NCI-H2171 treated with DMSO at 0.1 percent for 48 hours (cell line): ENCODE measurements at regions not wholly inside any gene's neighbourhood (a gene's known extent, or its start where the extent isn't known, plus 50 kb on each side); places are given as distances from the start of the nearest gene placed in this dataset.
A peak's percentile ranks its signal among the peaks of the same experiment; 100 is the strongest.

Experiments
- DNase-seq: peaks from one replicate; lab custom pipeline; 2025; lab: John Stamatoyannopoulos, UW

GRCh38 chr1:209063767-209064659 is 519.5 kb upstream of the CAMK1G start:
- no peak for DNase-seq

- no peak for DNase-seq
Observed at GRCh38 chr1:209064850-209065706, 518.4 kb upstream of the CAMK1G start.

GRCh38 chr1:209072481-209072880 is 511.0 kb upstream of the CAMK1G start:
- DNase-seq = no peak

- DNase-seq = no peak
Observed at GRCh38 chr1:209073879-209074278, 509.6 kb upstream of the CAMK1G start.

- no peak for DNase-seq
Observed at GRCh38 chr1:209074575-209075250, 508.8 kb upstream of the CAMK1G start.

GRCh38 chr1:209076688-209077087 is 506.8 kb upstream of the CAMK1G start:
- peak; percentile 34 for DNase-seq

GRCh38 chr1:209080170-209080781 is 503.2 kb upstream of the CAMK1G start:
- no peak for DNase-seq

GRCh38 chr1:209086486-209087192 is 496.9 kb upstream of the CAMK1G start:
- DNase-seq = no peak

- DNase-seq = no peak
Observed at GRCh38 chr1:209094384-209094783, 489.1 kb upstream of the CAMK1G start.

- DNase-seq = no peak
Observed at GRCh38 chr1:209095627-209096595, 487.6 kb upstream of the CAMK1G start.

GRCh38 chr1:209100460-209100859 is 483.1 kb upstream of the CAMK1G start:
- no peak for DNase-seq

GRCh38 chr1:209101106-209101505 is 482.4 kb upstream of the CAMK1G start:
- no peak for DNase-seq

GRCh38 chr1:209102120-209102519 is 481.4 kb upstream of the CAMK1G start:
- no peak for DNase-seq

GRCh38 chr1:209102531-209102930 is 481.0 kb upstream of the CAMK1G start:
- DNase-seq = no peak

- peak; percentile 94 for DNase-seq
Observed at GRCh38 chr1:209103092-209103491, 480.4 kb upstream of the CAMK1G start.

GRCh38 chr1:209104646-209105045 is 478.9 kb upstream of the CAMK1G start:
- no peak for DNase-seq

GRCh38 chr1:209105701-209106100 is 477.8 kb upstream of the CAMK1G start:
- no peak for DNase-seq

- DNase-seq = peak; percentile 77
Observed at GRCh38 chr1:209106237-209106741, 477.2 kb upstream of the CAMK1G start.

GRCh38 chr1:209106861-209107260 is 476.7 kb upstream of the CAMK1G start:
- DNase-seq = no peak

GRCh38 chr1:209107535-209107934 is 476.0 kb upstream of the CAMK1G start:
- no peak for DNase-seq
